Liver (tissue), 8 donors: ENCODE measurements at regions not wholly inside any gene's neighbourhood (a gene's known extent, or its start where the extent isn't known, plus 50 kb on each side); places are given as distances from the start of the nearest gene placed in this dataset.
A peak's percentile ranks its signal among the peaks of the same experiment; 100 is the strongest.

Experiments used
- DNase-seq: peaks from one replicate; pipeline ENCODE4 v3.0.0-alpha.2; 2017; ENCODE audit warnings: low spot score
- H3K27ac ChIP-seq, 2 donors: one replicate each; pipeline ENCODE4 v1.7.0; 2013; ENCODE audit warnings: inconsistent platforms in 2 of 2, low read length in 2 of 2, control low read depth in 1 of 2, low read depth in 1 of 2, mild to moderate bottlenecking in 1 of 2
- H3K27me3 ChIP-seq, 4 donors: one replicate each; pipeline versions ENCODE4 v1.6.1 to v1.7.0; 2013; ENCODE audit warnings: low read length in 3 of 4, inconsistent platforms in 1 of 4, mild to moderate bottlenecking in 1 of 4, moderate library complexity in 1 of 4; ENCODE audit not compliant: control insufficient read depth in 4 of 4, insufficient read depth in 4 of 4
- H3K36me3 ChIP-seq, 4 donors: one replicate each; pipeline versions ENCODE4 v1.6.1 to v1.7.0; 2013; ENCODE audit warnings: low read length in 3 of 4, mild to moderate bottlenecking in 3 of 4, low read depth in 1 of 4, moderate library complexity in 1 of 4; ENCODE audit not compliant: control insufficient read depth in 4 of 4, insufficient read depth in 3 of 4
- H3K4me1 ChIP-seq, 4 donors: one replicate each; pipeline versions ENCODE4 v1.6.1 to v1.7.0; 2013; ENCODE audit warnings: low read length in 3 of 4, mild to moderate bottlenecking in 3 of 4, moderate library complexity in 1 of 4; ENCODE audit not compliant: control insufficient read depth in 4 of 4, insufficient read depth in 4 of 4
- H3K4me3 ChIP-seq, 3 donors: one replicate each; pipeline versions ENCODE4 v1.6.1 to v1.7.0; 2013; ENCODE audit warnings: low read length in 3 of 3, control low read depth in 1 of 3, low read depth in 1 of 3, mild to moderate bottlenecking in 1 of 3
- H3K9ac ChIP-seq, 2 donors: one replicate each; pipeline ENCODE4 v1.7.0; 2013; ENCODE audit warnings: low read length in 2 of 2, mild to moderate bottlenecking in 2 of 2, moderate library complexity in 2 of 2, control low read depth in 1 of 2, low read depth in 1 of 2
- H3K9me3 ChIP-seq, 4 donors: one replicate each; pipeline versions ENCODE4 v1.6.1 to v1.7.0; 2013; ENCODE audit warnings: low read length in 3 of 4; ENCODE audit not compliant: control insufficient read depth in 4 of 4
- CTCF ChIP-seq: fragments of 150-350 bp; IDR thresholded peaks from 2 replicates; pipeline ENCODE4 v1.5.1; 2017; ENCODE audit warnings: improper control_type of control experiment, low read depth, low read length; ENCODE audit not compliant: missing input control
- EGR1 ChIP-seq, 2 donors: IDR thresholded peaks; 2 replicates each; pipeline ENCODE4 v1.6.1; 2016 to 2018; ENCODE audit warnings: antibody characterized with exemption in 2 of 2, low read depth in 2 of 2
- FOXA1 ChIP-seq: IDR thresholded peaks from 2 replicates; pipeline ENCODE4 v1.6.1; 2016; ENCODE audit warnings: antibody characterized with exemption
- HNF4G ChIP-seq: IDR thresholded peaks from 2 replicates; pipeline ENCODE4 v1.6.1; 2016; ENCODE audit warnings: antibody characterized with exemption
- JUND ChIP-seq, 2 donors: IDR thresholded peaks; 2 replicates each; pipeline ENCODE4 v1.6.1; 2016; ENCODE audit warnings: antibody characterized with exemption in 2 of 2
- MAX ChIP-seq: IDR thresholded peaks from 2 replicates; pipeline ENCODE4 v1.6.1; 2016; ENCODE audit warnings: antibody characterized with exemption
- NR2F2 ChIP-seq: IDR thresholded peaks from 2 replicates; pipeline ENCODE4 v1.6.1; 2016; ENCODE audit warnings: antibody characterized with exemption
- REST ChIP-seq: IDR thresholded peaks from 2 replicates; pipeline ENCODE4 v1.6.1; 2016; ENCODE audit warnings: antibody characterized with exemption, mild to moderate bottlenecking
- TAF1 ChIP-seq: conservative IDR thresholded peaks from 2 replicates; pipeline ENCODE4 v1.6.1; 2016; ENCODE audit warnings: antibody characterized with exemption, mild to moderate bottlenecking
- YY1 ChIP-seq: IDR thresholded peaks from 2 replicates; pipeline ENCODE4 v1.6.1; 2016; ENCODE audit warnings: antibody characterized with exemption, mild to moderate bottlenecking
- ZBTB33 ChIP-seq: IDR thresholded peaks from 2 replicates; pipeline ENCODE4 v1.6.1; 2016; ENCODE audit warnings: antibody characterized with exemption
- WGBS: extraction: QIAGEN DNeasy Blood & Tissue Kit; methylation state at CpG from one replicate; pipeline ENCODE4 v1.1.7; 2013; 5-methylcytosine and 5-hydroxymethylcytosine counted together
- donor health status: healthy.
- donor health status: healthy.
- donor health status: healthy.
- donor health status: healthy.
- donor health status: healthy.

- Histone ChIP-seq H3K9me3 (no peaks in the 10 kb centered on the region), H3K9ac (no peak overlapping the region), H3K4me1 (no peaks in the 10 kb centered on the region), H3K36me3 (no peaks in the 10 kb centered on the region), H3K27me3 (no peaks in the 10 kb centered on the region), H3K27ac (no peak overlapping the region), H3K4me3 (no peak overlapping the region)
- no peak for TF ChIP-seq YY1
- TF ChIP-seq JUND (IDR thresholded peaks at IDR 0.05), result no peak
- TF ChIP-seq TAF1, result no peak
- no peak for TF ChIP-seq EGR1 (IDR thresholded peaks at IDR 0.05; ENCODE audit: low read depth in 2 of 2)
- TF ChIP-seq ZBTB33, result no peak
- TF ChIP-seq FOXA1, result no peak
- TF ChIP-seq HNF4G, result no peak
- no peak for TF ChIP-seq MAX
- no peak for TF ChIP-seq NR2F2
- no peak for TF ChIP-seq CTCF
- WGBS, result 73% methylated on average over 4 of the region's 4 CpGs
- no peak for DNase-seq
Observed at GRCh38 chr13:107518780-107519179, 696.6 kb downstream of the LIG4 start.

GRCh38 chr13:107518292-107518691 is 697.0 kb downstream of the LIG4 start:
- WGBS, result 54% methylated on average over 3 of the region's 3 CpGs
- no peak overlapping the region for H3K27ac ChIP-seq
- H3K4me3 ChIP-seq, result no peak overlapping the region

More at GRCh38 chr13:107518292-107518691, 697.0 kb downstream of the LIG4 start:
- DNase-seq, result no peak
- H3K9me3 ChIP-seq, result no peaks in the 10 kb centered on the region
- TF ChIP-seq JUND (IDR thresholded peaks at IDR 0.05), result no peak
- peak; percentile 91 for TF ChIP-seq REST
- no peaks in the 10 kb centered on the region for H3K36me3 ChIP-seq
- H3K27me3 ChIP-seq, result no peaks in the 10 kb centered on the region
- no peak overlapping the region for H3K9ac ChIP-seq
- no peaks in the 10 kb centered on the region for H3K4me1 ChIP-seq
